HG02970 (cell line): ENCODE measurements at regions not wholly inside any gene's neighbourhood (a gene's known extent, or its start where the extent isn't known, plus 50 kb on each side); places are given as distances from the start of the nearest gene placed in this dataset.

Source experiments
- ATAC-seq: cut with Tn5 transposase; IDR thresholded peaks from one replicate; pipeline ENCODE4 v1.9.1; 2021; ENCODE audit warnings: mild to moderate bottlenecking, moderate library complexity, moderate number of reproducible peaks; ENCODE audit not compliant: unreplicated experiment, low FRiP score

- ATAC-seq = no peak
Observed at GRCh38 chr4:121534187-121534586, 153.4 kb upstream of the QRFPR start.

- no peak for ATAC-seq
Observed at GRCh38 chr4:121526509-121526908, 145.7 kb upstream of the QRFPR start.

DNA sequence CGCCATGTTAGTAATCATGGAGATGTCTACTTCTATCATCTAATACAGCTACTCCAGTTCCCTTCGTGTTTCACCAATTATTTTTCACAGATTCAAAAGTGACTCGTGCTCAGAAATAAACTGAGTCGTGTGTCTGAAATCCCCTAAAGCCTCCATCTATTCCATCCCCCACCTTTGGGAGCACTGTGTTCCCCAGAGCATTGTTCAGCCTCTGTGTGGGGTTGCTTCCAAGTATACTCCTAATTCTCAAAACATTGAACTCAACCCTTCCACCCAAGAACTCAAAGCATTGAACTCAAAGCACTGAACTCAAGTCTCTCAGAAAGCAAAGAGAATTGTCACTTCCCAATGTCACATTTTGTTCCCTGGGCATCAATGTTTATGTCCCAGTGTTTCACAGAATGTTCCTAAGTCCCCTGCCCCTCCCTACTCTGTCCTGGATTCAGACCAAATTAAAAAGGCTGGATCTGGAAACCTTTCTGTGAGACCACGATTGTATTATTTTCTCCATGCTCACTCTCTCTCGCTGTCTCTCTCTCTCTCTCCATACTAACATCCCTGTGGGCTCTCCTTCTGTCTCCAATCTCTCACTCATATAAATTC lies 138.5 kb upstream of the QRFPR start:
- no peak for ATAC-seq

DNA sequence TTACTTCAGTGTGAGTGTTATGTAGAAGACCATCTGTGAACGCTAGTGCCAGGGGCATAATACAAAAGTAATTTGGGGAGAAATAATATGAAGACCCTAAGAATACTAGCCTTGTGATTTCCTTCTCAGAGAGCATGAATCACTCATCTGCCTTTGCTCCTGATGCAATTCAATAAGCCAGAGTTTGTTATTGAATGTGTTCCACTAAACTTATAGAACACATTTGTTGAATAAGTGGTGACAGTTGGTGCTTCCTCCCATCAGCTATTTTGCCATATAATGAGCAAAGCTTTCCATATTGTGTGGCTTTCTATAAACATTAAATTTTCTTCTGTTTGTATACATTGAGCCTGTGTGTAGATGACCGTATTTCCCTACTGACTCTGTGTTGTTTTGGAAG lies 136.4 kb upstream of the QRFPR start:
- ATAC-seq = no peak

- ATAC-seq = no peak
Observed at GRCh38 chr4:121514443-121514842, 133.6 kb upstream of the QRFPR start.

DNA sequence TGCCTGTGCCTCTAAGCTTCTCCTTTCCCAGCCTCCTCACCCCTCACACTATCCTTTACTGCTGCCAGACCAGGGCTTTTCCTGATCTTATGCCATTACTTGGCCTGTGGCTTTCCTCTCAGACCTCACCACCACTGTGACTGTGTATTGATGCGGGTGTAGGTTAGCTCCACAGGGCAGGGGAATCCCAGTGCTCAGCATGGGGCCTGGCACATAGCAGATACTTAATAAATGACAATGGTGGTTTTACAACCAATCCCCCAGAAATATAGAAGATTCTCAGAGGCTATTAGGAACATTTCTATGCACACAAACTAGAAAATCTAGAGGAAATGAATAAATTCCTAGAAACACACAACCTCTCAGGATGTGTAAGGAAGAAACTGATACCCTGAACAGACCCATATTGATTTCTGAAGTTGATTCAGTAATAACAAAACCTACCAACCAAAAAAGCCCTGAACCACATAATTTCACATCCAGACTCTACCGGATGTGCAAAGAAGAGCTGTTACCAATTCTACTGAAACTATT lies 129.6 kb upstream of the QRFPR start:
- ATAC-seq = no peak

DNA sequence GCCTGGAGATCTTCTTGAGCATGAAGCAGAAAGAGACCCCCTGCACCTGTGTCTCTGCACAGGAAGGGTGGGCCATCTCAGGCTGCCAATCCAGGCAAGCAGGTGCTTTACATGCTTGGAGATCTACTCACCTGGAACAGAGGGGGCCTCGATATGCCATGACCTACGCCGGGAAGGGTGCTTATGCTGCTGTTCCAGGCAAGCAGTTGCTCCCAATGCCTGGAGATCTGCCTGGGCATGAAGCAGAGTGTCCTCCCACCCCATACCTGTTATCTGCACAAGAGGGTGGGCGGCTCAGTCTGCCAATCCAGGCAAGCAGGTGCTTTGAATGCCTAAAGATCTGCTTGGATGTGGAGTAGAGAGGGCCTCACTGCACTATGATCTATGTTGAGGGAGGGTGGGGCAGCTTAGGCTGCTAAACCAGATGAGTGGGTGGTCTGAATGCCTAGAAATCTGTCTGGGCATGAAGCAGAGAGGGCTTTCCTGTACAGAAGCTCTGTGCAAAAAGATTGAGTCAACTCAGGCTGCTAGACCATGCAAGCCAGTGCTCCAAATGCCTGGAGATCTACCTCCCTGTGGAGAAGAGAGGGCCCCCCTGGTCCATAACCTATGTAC lies 104.5 kb upstream of the QRFPR start:
- ATAC-seq = no peak

DNA sequence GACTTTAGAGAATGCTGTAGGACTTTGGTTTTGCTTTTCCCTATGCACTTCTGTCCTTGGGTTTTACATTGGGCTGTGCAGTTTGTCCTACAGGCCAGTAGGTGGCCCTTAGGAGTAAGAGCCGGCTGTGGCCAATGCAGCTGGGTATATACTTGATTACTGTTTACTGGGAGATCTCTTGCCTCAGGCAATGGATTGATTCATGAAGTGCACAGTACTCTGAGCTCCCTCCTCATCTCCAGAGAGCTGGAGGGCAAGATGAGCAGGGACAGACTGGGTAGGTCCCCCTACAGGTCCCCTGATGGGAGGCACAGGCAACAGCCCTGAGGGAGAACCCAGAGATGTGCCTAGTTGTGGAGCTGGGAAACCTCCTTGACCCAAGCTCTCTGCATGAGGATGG lies 103.8 kb upstream of the QRFPR start:
- peak; percentile 75 for ATAC-seq

DNA sequence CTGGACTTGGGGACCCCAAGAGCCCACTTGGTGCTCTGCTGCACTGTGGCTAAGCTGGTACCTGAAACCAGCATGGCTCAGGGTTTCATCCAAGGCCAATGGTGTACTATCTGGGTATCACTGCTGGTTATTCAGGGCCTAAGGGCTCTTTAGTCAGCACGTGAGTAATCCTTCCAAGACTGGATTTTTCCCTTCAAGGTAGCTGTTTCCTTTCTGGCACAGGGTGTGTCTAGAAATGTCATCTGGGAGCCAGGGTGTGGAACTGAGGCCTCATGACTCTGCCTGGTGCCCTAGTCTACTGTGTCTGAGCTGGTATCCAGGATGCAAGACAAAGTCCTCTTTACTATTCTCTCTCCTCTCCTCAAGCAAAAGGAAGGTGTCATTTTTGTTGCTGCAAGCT lies 99.0 kb upstream of the QRFPR start:
- ATAC-seq = no peak

- ATAC-seq = no peak
Observed at GRCh38 chr4:121477480-121477879, 96.7 kb upstream of the QRFPR start.

DNA sequence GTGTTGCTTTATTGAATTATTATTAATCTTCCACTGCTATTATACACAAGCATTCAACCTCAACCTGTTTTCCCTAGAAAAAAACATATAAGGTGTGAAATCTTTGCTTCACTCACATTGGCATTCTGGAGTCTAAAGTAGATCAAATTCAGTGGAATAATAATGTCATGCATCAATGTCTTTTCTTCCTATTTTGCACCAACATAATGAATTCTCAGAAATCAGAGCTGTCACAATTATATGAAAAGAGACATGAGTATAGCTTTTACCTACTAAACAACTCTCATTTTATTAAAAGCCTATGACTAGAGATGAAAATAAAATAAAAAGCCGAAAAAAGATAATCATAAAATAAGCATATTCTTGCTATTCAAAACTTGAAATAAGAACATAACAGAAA lies 96.3 kb upstream of the QRFPR start:
- ATAC-seq = no peak

DNA sequence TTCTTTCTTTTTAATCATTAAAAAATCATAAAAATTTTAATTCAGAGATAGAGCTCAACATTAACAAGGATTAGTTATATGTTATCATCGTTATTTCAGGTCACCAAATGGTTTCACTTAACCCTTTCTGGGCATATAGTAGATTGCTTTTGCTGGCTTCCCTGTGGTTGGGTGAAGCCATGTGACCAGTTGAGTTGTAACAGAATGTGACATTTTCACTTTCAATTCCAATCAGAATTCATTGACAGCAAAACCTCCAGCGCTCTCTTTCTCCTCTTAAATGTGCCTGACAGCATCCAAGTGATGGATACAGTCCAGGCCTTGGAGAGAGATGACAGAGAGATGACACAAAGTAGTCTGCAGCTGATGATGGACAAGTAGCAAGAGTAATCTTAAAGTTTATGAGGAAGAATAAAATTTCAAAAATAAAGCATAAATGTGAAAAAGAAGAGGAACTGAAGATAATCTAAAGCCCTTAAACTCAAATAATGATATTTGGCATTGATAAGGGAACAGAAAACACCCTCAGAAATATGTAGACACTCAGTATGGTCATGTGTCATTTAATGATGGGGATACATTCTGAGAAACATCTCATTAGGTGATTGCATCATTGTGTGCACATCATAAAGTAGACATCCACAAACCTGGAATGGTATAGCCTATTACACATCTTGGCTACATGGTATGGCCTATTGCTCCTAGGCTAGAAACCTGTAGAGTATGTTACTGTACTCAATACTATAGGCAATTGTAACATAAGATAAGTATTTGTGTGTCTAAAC lies 92.3 kb upstream of the QRFPR start:
- no peak for ATAC-seq

- ATAC-seq = no peak
Observed at GRCh38 chr4:121464854-121465253, 84.0 kb upstream of the QRFPR start.

- peak; percentile 81 for ATAC-seq
Observed at GRCh38 chr4:121462660-121463261, 81.9 kb upstream of the QRFPR start.

DNA sequence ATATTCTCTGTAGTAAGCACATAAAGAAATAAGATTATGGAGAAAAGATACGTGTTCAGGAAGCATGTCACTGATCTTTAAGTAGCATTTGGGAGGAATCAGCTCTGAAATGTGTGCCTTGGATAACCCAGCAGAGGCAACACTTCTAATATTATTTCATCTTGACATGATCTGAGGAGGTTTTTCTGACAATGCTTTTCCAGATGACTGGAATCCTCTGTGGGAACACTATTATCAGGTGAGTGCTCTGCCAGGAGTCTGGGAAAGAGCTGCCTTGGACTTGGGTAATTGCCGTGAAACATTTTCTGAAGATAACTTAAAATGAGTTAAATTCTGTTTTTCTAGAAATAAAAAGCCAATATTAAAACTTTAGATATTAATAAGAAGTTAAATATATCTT lies 78.2 kb upstream of the QRFPR start:
- ATAC-seq = no peak

- ATAC-seq = no peak
Observed at GRCh38 chr4:121457278-121457875, 76.6 kb upstream of the QRFPR start.

DNA sequence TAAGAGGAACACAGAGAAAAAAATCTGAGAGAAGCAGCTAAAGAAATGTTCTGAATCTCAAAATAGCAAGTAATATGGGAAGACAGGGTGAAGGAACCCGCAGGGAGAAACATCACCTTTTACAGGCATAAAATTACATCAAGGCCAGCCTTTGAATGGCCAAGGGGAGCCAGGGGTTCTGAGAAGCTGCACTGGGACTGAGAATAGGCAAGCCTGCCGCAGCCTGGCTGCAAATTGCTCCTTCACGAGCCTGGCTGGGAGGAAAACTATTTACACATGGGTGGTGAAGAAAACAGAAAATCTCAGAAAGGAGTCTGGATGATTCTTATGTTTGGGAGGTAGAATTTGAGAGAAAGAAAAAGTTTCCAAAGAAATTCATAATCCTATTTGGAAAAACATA lies 74.5 kb upstream of the QRFPR start:
- ATAC-seq = no peak

DNA sequence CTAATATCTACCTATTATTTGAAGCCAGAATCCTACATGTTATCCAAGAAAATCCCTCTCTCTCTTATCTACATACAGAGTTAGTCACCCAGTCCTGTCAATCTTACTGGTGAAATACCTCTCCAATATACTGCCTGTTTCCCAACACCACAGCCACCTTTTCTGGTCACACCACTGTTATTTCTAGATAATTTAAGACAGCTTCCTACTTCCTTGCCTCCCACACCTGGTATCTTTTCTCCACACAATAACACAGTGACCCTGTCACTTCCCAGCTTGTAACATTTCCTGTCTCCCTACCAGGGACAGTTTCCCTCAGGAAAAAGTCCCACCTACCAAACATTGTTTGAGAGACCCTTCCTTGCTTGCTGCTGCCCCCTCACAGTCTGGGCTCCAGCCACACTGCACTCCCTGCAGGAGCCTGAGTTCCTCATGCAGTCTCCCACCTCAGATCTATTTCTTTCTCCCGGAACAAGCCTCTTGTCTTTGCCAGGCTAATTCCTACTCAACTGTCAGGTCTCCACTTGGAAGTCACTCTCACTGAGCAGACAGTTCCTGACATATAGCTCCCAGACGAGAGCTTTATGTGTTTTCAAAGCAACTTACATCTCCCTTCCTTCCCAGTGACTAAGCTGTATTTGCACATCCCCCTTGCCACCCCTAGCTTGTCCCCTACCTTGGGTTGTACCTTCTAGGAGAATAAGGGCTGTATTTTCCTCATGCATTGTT lies 73.6 kb upstream of the QRFPR start:
- ATAC-seq = no peak

DNA sequence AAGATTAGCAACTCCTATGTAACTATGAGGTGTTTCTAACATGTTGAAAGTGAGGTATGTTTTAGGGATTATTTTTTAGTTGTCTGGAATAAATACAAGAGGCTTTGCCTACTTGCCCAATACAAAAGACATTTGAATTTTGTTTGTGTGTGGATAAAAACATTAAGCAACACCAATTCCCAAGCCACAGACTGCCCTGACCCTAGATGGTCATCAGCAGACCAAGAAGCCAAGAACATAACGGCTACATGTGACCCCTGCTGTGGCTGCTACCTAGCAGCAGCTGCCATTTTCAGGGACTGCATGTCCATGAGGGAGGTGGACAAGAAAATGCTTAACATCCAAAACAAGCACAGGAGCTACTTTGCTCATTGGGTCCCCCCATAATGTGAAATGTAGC lies 70.5 kb upstream of the QRFPR start:
- ATAC-seq = no peak

DNA sequence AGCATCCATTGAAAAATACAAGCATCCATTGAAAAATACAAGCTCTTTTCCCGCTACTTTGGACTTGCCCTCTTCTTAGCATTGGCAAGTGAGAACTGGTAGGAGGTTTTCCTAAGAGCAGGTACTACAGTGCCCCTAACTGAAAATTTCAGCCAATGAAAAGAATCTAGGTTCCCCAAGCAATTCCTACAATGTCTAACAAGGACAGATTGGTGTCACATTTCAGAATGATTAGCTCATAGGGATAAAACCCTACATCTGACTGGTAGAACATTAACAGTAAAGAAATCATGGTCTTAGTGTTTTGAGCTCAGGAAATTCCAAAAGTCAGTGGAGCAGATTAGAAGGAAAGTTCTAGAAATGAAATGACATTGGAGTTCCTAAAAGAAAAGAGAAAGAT lies 68.6 kb upstream of the QRFPR start:
- no peak for ATAC-seq
